DOHH2 (cell line): ENCODE measurements at regions not wholly inside any gene's neighbourhood (a gene's known extent, or its start where the extent isn't known, plus 50 kb on each side); places are given as distances from the start of the nearest gene placed in this dataset.

Source experiments
- H3F3A ChIP-seq: fragments of 200-600 bp; sonication (generic), shearing (Covaris generic); 2 replicates; pipeline ENCODE4 v1.6.0; 2016; ENCODE audit warnings: antibody characterized with exemption, mild to moderate bottlenecking; ENCODE audit not compliant: control insufficient read depth, insufficient read depth
- H3K27ac ChIP-seq: fragments of 200-600 bp; sonication (generic); 2 replicates; pipeline ENCODE4 v1.5.1; 2014; ENCODE audit warnings: low read depth, mild to moderate bottlenecking, low read length, moderate library complexity
- H3K27me3 ChIP-seq: fragments of 200-600 bp; sonication (generic); 2 replicates; pipeline ENCODE4 v1.6.1; 2014; ENCODE audit warnings: mild to moderate bottlenecking, low read length, mixed read lengths; ENCODE audit not compliant: control insufficient read depth
- H3K36me3 ChIP-seq: fragments of 200-600 bp; sonication (generic); 2 replicates; pipeline ENCODE4 v1.6.1; 2014; ENCODE audit warnings: mild to moderate bottlenecking, low read length, moderate library complexity, mixed read lengths; ENCODE audit not compliant: control insufficient read depth
- H3K4me1 ChIP-seq: fragments of 200-600 bp; sonication (generic); 2 replicates; pipeline ENCODE4 v1.6.1; 2014; ENCODE audit warnings: mild to moderate bottlenecking, low read length, mixed read lengths; ENCODE audit not compliant: control insufficient read depth
- H3K4me2 ChIP-seq: fragments of 200-600 bp; sonication (generic); 2 replicates; pipeline ENCODE4 v1.6.0; 2014; ENCODE audit warnings: mild to moderate bottlenecking, low read length, moderate library complexity
- H3K4me3 ChIP-seq: fragments of 200-600 bp; sonication (generic); 2 replicates; pipeline ENCODE4 v1.5.1; 2014; ENCODE audit warnings: mild to moderate bottlenecking, low read length, mixed read lengths
- H3K79me2 ChIP-seq: fragments of 200-600 bp; sonication (generic); 2 replicates; pipeline ENCODE4 v1.6.1; 2014; ENCODE audit warnings: mild to moderate bottlenecking, low read length, mixed read lengths; ENCODE audit not compliant: control insufficient read depth
- H3K9me2 ChIP-seq: fragments of 200-600 bp; sonication (generic); replicated peaks from 2 replicates; pipeline ENCODE4 v1.6.1; 2014; ENCODE audit warnings: mild to moderate bottlenecking, low read length, mixed read lengths; ENCODE audit not compliant: control insufficient read depth
- H3K9me3 ChIP-seq: fragments of 200-600 bp; sonication (generic); 2 replicates; pipeline ENCODE4 v1.6.1; 2014; ENCODE audit warnings: antibody characterized with exemption, low read length, mixed read lengths; ENCODE audit not compliant: control insufficient read depth, insufficient read depth
- H4K20me1 ChIP-seq: fragments of 200-600 bp; sonication (generic); 2 replicates; pipeline ENCODE4 v1.6.0; 2014; ENCODE audit warnings: low read depth, mild to moderate bottlenecking, antibody characterized with exemption, low read length, moderate library complexity; ENCODE audit not compliant: control insufficient read depth, insufficient read depth
- EZH2phosphoT487 ChIP-seq: fragments of 200-600 bp; sonication (generic); IDR thresholded peaks from 2 replicates; pipeline ENCODE4 v1.6.1; 2017; ENCODE audit warnings: borderline replicate concordance, mild to moderate bottlenecking, antibody characterized with exemption, low read length, moderate library complexity, mixed read lengths
- TF ChIP-seq, protein P1 (sequence below): fragments of 200-600 bp; sonication (generic); IDR thresholded peaks from one replicate; pipeline ENCODE4 v1.5.1; 2014; ENCODE audit warnings: antibody characterized with exemption, mild to moderate bottlenecking, low read depth, low read length; ENCODE audit not compliant: poor library complexity, severe bottlenecking

DNA sequence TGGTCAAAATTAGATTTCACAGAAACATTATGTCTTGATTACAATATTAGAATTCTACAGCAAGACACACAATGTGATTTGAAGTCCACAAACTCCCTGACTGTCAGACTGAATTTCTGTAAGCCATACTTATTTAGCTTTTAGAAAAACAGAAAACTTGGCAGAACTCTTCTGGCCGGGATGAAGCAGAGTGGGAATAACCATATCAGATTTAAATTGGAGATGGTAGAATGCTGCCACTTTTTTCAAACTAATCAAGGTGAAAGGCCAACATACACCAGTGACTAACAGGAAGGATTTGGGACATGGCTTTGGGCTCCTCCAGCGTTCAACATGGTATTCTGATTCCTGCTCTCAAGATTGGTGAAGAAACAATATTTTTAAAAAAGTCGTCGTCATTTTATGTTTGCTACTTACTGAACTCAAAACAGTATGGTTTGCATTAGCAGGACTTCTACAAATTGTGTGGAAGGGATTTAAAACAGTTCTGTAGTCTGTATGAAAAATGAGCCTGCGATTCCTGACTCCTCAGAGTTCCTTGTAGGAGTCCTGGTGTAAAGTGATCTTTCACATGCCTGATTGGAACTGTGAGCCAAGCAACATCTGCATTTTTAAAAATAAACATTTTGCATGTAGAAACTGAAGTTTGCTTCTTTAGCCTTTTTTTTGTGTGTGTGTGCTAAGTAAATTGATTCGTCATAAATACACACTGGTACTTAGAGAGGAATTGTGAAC, 297.9 kb upstream of the SOX4 start:
- H3K27ac ChIP-seq, result no peak overlapping the region
- H3F3A ChIP-seq, result no peaks in the 10 kb centered on the region
- no peaks in the 10 kb centered on the region for H3K4me1 ChIP-seq
- H3K79me2 ChIP-seq, result no peaks in the 10 kb centered on the region
- H3K36me3 ChIP-seq, result no peaks in the 10 kb centered on the region
- H3K9me3 ChIP-seq, result no peaks in the 10 kb centered on the region
- H3K9me2 ChIP-seq, result no peaks in the 10 kb centered on the region
- H3K4me3 ChIP-seq, result no peak overlapping the region
- no peak overlapping the region for H3K4me2 ChIP-seq
- H4K20me1 ChIP-seq, result no peaks in the 10 kb centered on the region
- no peaks in the 10 kb centered on the region for H3K27me3 ChIP-seq
- TF ChIP-seq, protein P1, sequence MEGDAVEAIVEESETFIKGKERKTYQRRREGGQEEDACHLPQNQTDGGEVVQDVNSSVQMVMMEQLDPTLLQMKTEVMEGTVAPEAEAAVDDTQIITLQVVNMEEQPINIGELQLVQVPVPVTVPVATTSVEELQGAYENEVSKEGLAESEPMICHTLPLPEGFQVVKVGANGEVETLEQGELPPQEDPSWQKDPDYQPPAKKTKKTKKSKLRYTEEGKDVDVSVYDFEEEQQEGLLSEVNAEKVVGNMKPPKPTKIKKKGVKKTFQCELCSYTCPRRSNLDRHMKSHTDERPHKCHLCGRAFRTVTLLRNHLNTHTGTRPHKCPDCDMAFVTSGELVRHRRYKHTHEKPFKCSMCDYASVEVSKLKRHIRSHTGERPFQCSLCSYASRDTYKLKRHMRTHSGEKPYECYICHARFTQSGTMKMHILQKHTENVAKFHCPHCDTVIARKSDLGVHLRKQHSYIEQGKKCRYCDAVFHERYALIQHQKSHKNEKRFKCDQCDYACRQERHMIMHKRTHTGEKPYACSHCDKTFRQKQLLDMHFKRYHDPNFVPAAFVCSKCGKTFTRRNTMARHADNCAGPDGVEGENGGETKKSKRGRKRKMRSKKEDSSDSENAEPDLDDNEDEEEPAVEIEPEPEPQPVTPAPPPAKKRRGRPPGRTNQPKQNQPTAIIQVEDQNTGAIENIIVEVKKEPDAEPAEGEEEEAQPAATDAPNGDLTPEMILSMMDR, result no peak
- no peak for TF ChIP-seq EZH2phosphoT487

DNA sequence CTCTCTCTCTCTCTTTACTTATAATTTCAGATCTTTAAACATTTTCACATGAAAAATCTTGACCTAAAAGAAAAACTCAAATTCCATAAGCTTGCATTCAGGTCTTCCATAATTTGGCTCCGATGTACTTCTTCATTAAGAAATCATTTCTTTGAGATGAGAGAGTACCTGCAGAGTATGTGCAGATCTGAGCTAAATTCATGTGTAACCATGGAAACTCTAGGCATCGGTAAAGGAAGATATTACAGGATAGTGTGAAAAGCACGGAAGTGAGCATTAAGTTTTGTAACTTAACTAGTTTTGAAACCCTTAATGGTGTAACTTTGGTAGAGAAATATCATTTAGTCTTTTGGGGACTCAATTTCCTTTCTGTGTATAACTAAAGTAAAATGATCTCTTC, 295.9 kb upstream of the SOX4 start:
- Histone ChIP-seq H3K9me2 (no peaks in the 10 kb centered on the region), H3K4me1 (no peaks in the 10 kb centered on the region), H3K4me3 (no peak overlapping the region), H3K36me3 (no peaks in the 10 kb centered on the region), H3K27ac (no peak overlapping the region), H3K27me3 (no peaks in the 10 kb centered on the region), H4K20me1 (no peaks in the 10 kb centered on the region), H3K79me2 (no peaks in the 10 kb centered on the region), H3F3A (no peaks in the 10 kb centered on the region), H3K4me2 (no peak overlapping the region), H3K9me3 (no peaks in the 10 kb centered on the region)
- TF ChIP-seq, protein P1, result no peak
- TF ChIP-seq EZH2phosphoT487, result no peak

DNA sequence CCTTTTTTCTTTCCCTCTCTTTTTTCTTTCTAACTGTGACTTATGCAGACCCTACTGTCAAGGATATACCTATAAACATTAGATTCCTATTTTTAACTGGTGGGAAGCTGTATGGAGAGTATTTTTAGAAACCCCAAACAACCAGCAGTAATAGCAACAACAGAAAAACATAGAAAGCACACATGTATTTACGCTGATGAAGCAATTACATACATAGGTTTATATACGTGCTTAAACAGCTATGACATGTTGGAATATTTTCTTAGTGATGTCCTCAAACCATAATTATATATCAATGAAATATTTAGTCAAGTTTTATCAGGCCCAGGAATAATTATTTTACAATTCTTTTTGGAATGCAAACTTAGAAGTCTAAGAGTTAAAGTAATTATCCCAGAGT, 294.3 kb upstream of the SOX4 start:
- no peak overlapping the region for H3K27ac ChIP-seq
- no peaks in the 10 kb centered on the region for H3K9me3 ChIP-seq
- no peak overlapping the region for H3K4me2 ChIP-seq
- no peaks in the 10 kb centered on the region for H3K9me2 ChIP-seq
- H3K4me1 ChIP-seq, result no peaks in the 10 kb centered on the region
- no peaks in the 10 kb centered on the region for H4K20me1 ChIP-seq
- no peaks in the 10 kb centered on the region for H3K27me3 ChIP-seq
- no peak for TF ChIP-seq EZH2phosphoT487
- TF ChIP-seq, protein P1, result no peak
- no peak overlapping the region for H3K4me3 ChIP-seq
- H3F3A ChIP-seq, result no peaks in the 10 kb centered on the region
- no peaks in the 10 kb centered on the region for H3K36me3 ChIP-seq
- no peaks in the 10 kb centered on the region for H3K79me2 ChIP-seq
